B cell (primary cell): ENCODE measurements at regions not wholly inside any gene's neighbourhood (a gene's known extent, or its start where the extent isn't known, plus 50 kb on each side); places are given as distances from the start of the nearest gene placed in this dataset.

Experiments
- ATAC-seq: fragments of 200-7000 bp; cut with Tn5 transposase; one replicate; pipeline ENCODE4 v1.10.0; 2021; ENCODE audit warnings: low read depth, mild to moderate bottlenecking, moderate number of reproducible peaks, moderate library complexity
- CTCF ChIA-PET: fragments of 350-600 bp; sonication (Branson Sonifier 250); formaldehyde crosslinking; loops from one replicate; lab custom pipeline; 2021; ENCODE audit warnings: antibody characterized with exemption, inconsistent platforms; lab: Charles Lee
- POLR2A ChIA-PET: fragments of 350-600 bp; sonication (Branson Sonifier 250); formaldehyde crosslinking; loops from one replicate; lab custom pipeline; 2021; ENCODE audit warnings: antibody characterized with exemption; lab: Charles Lee
- DNase-seq: peaks from one replicate; pipeline ENCODE4 v3.0.0; 2013
- H2AFZ ChIP-seq: 2 replicates; pipeline ENCODE4 v1.6.1; 2012; ENCODE audit warnings: mild to moderate bottlenecking, low read depth, low read length; ENCODE audit not compliant: insufficient read depth, poor library complexity, severe bottlenecking
- H3K27ac ChIP-seq, 2 donors: 1 replicate in 1 of 2; 2 replicates in 1 of 2; pipeline ENCODE4 v1.5.1; 2012 to 2013; ENCODE audit warnings: low read length in 2 of 2, mild to moderate bottlenecking in 2 of 2, moderate library complexity in 1 of 2
- H3K27me3 ChIP-seq, 4 experiments: fragments of 200-600 bp in 1 of 4; sonication (generic) in 1 of 4; replicated peaks in 1 of 4; 1 replicate in 2 of 4; 2 replicates in 2 of 4; pipeline versions ENCODE4 v1.6.1 to v1.7.0; 2013 to 2016; ENCODE audit warnings: low read length in 3 of 4, mild to moderate bottlenecking in 2 of 4, mixed read lengths in 1 of 4, moderate library complexity in 1 of 4; ENCODE audit not compliant: insufficient read depth in 4 of 4, control insufficient read depth in 3 of 4; ENCODE audit errors: control extremely low read depth in 1 of 4
- H3K36me3 ChIP-seq, 2 experiments: replicated peaks in 1 of 2; 1 replicate in 1 of 2; 2 replicates in 1 of 2; pipeline versions ENCODE4 v1.6.1 to v1.7.1; 2013; ENCODE audit warnings: low read length in 1 of 2; ENCODE audit not compliant: insufficient read depth in 2 of 2, control insufficient read depth in 1 of 2; ENCODE audit errors: control extremely low read depth in 1 of 2, extremely low read depth in 1 of 2
- H3K4me1 ChIP-seq, 2 donors: fragments of 200-600 bp in 1 of 2; sonication (generic) in 1 of 2; 1 replicate in 1 of 2; 2 replicates in 1 of 2; pipeline versions ENCODE4 v1.5.1 to v1.6.1; 2013 to 2017; ENCODE audit warnings: low read length in 2 of 2; ENCODE audit not compliant: control insufficient read depth in 2 of 2, insufficient read depth in 2 of 2
- H3K4me2 ChIP-seq: replicated peaks from 2 replicates; pipeline ENCODE3; 2012; ENCODE audit warnings: mild to moderate bottlenecking, low read depth, low read length; ENCODE audit not compliant: poor library complexity, severe bottlenecking
- H3K4me3 ChIP-seq, 5 experiments: fragments of 200-600 bp in 1 of 5; sonication (generic) in 1 of 5; 1 replicate in 3 of 5; 2 replicates in 2 of 5; pipeline versions ENCODE4 v1.5.1 to v1.7.0; 2011 to 2016; ENCODE audit warnings: low read length in 4 of 5, mild to moderate bottlenecking in 4 of 5, low read depth in 2 of 5, control low read depth in 1 of 5, moderate library complexity in 1 of 5; ENCODE audit not compliant: insufficient read depth in 1 of 5; ENCODE audit errors: control extremely low read depth in 1 of 5, extremely low read depth in 1 of 5
- H3K79me2 ChIP-seq: fragments of 200-600 bp; sonication (generic); one replicate; pipeline ENCODE4 v1.6.0; 2016; ENCODE audit warnings: low read length; ENCODE audit not compliant: control insufficient read depth, insufficient read depth
- H3K9ac ChIP-seq: fragments of 200-600 bp; sonication (generic); 2 replicates; pipeline ENCODE4 v1.6.1; 2017; ENCODE audit warnings: mild to moderate bottlenecking, low read length, moderate library complexity
- H3K9me3 ChIP-seq, 3 donors: one replicate each; pipeline versions ENCODE4 v1.6.1 to v1.7.1; 2013; ENCODE audit warnings: low read length in 2 of 3; ENCODE audit not compliant: control insufficient read depth in 2 of 3, insufficient read depth in 1 of 3; ENCODE audit errors: control extremely low read depth in 1 of 3
- H4K20me1 ChIP-seq: 2 replicates; pipeline ENCODE4 v1.6.0; 2012; ENCODE audit warnings: mild to moderate bottlenecking, low read length; ENCODE audit not compliant: insufficient read depth, control insufficient read depth, poor library complexity, severe bottlenecking
- H3K27ac Mint-ChIP-seq: one replicate; pipeline ENCODE4 v1.8.0; 2021; ENCODE audit warnings: mixed read lengths
- H3K27me3 Mint-ChIP-seq: one replicate; pipeline ENCODE4 v1.8.0; 2021; ENCODE audit warnings: mixed read lengths
- H3K4me1 Mint-ChIP-seq: one replicate; pipeline ENCODE4 v1.8.0; 2021; ENCODE audit warnings: mixed read lengths
- H3K4me3 Mint-ChIP-seq: one replicate; pipeline ENCODE4 v1.8.0; 2021; ENCODE audit warnings: mixed read lengths
- H3K9me3 Mint-ChIP-seq: one replicate; pipeline ENCODE4 v1.8.0; 2022; ENCODE audit warnings: mixed read lengths; ENCODE audit not compliant: insufficient read depth
- EZH2 ChIP-seq: IDR thresholded peaks from 2 replicates; pipeline ENCODE4 v1.6.1; 2012; ENCODE audit warnings: borderline replicate concordance, low read depth, mild to moderate bottlenecking, moderate library complexity, low read length; ENCODE audit not compliant: insufficient read depth, poor library complexity, severe bottlenecking
- WGBS: methylation state at CpG from one replicate; pipeline ENCODE4 v1.1.5; 2013; ENCODE audit warnings: missing lambda C conversion rate; ENCODE audit not compliant: insufficient coverage; 5-methylcytosine and 5-hydroxymethylcytosine counted together
- intact Hi-C: fragments of 100-400 bp; cut with micrococcal nuclease; formaldehyde crosslinking; loops from one replicate; pipeline ENCODE4 v1.10.0; 2022
- TF ChIP-seq, protein P1 (sequence below): fragments of 200-600 bp; IDR thresholded peaks from one replicate; pipeline ENCODE4 v1.8.0; 2022; ENCODE audit warnings: antibody characterized with exemption, mild to moderate bottlenecking

DNA sequence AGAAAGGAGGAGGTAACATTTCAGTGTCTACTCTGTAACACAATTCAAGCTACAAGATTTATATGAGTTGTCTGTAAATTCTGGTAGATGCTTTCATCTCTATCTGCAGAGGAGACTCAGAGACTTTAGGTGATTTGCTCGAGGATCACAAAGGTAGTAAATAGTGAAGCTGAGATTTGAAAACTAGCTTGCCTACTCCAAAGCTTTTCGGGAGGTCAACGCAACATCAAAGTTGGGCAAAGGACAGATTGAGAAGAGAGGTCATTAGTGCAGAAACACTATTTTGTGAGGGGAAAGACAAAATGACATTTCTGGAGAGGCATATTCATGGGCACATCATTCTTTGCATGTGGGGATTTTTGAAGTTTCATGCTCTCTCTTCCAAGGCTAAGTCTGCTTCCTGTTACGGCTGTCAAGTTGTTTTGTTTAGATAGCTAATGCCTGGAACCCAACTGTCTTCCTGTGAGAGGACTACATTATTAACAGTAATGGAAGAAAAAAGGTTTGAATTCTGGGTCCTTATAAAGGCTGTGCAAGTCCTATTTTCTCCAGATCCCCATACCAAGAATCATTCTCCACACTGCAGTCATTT is 413.5 kb upstream of the ZNF462 start:
- Mint-ChIP-seq H3K9me3 (peaks cover 4% of the 10 kb centered on the region), H3K27ac (no peak overlapping the region), H3K4me1 (no peaks in the 10 kb centered on the region), H3K27me3 (no peaks in the 10 kb centered on the region), H3K4me3 (no peak overlapping the region)
- intact Hi-C loops: no loop called here
- 79% methylated on average over 3 of the region's 4 CpGs for WGBS
- no peak for TF ChIP-seq EZH2
- TF ChIP-seq, protein P1, sequence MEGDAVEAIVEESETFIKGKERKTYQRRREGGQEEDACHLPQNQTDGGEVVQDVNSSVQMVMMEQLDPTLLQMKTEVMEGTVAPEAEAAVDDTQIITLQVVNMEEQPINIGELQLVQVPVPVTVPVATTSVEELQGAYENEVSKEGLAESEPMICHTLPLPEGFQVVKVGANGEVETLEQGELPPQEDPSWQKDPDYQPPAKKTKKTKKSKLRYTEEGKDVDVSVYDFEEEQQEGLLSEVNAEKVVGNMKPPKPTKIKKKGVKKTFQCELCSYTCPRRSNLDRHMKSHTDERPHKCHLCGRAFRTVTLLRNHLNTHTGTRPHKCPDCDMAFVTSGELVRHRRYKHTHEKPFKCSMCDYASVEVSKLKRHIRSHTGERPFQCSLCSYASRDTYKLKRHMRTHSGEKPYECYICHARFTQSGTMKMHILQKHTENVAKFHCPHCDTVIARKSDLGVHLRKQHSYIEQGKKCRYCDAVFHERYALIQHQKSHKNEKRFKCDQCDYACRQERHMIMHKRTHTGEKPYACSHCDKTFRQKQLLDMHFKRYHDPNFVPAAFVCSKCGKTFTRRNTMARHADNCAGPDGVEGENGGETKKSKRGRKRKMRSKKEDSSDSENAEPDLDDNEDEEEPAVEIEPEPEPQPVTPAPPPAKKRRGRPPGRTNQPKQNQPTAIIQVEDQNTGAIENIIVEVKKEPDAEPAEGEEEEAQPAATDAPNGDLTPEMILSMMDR: no peak
- ATAC-seq: no peak
- Histone ChIP-seq H3K9me3 (no peaks in the 10 kb centered on the region), H3K27ac (no peak overlapping the region), H3K4me3 (no peak overlapping the region), H2AFZ (no peak overlapping the region), H3K9ac (no peak overlapping the region), H3K79me2 (no peaks in the 10 kb centered on the region), H3K27me3 (no peaks in the 10 kb centered on the region), H3K4me2 (no peak overlapping the region), H3K4me1 (no peaks in the 10 kb centered on the region), H4K20me1 (no peaks in the 10 kb centered on the region), H3K36me3 (no peaks in the 10 kb centered on the region)
- POLR2A ChIA-PET: no interaction called here
- CTCF ChIA-PET: no interaction called here
- no peak for DNase-seq

DNA sequence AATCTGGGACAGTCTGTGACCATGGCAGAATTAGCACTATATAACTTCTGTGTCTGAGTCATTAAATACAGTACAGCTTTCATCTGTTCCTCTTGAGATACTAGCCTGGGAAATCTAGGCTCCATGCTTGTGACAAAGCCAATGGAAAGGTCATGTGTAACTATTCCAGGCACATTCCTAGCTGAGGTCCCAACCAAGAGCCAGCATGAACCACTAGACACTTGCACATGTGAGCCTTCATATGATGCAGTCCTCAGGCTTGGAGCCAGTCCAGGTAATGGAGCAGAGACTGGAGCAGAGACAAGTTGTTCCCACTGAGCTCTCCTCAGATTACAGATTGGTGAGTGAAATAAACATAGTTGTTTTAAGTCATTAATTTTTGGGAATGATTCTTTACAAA is 412.4 kb upstream of the ZNF462 start:
- no peak overlapping the region for H3K27ac ChIP-seq
- H3K27me3 ChIP-seq: no peaks in the 10 kb centered on the region
- no peak overlapping the region for H3K4me3 ChIP-seq
- ATAC-seq: no peak
- ChIA-PET POLR2A (no interaction called here), CTCF (no interaction called here)
- no peak overlapping the region for H3K4me3 Mint-ChIP-seq
- H2AFZ ChIP-seq: no peak overlapping the region
- peaks cover 4% of the 10 kb centered on the region for H3K9me3 Mint-ChIP-seq
- H4K20me1 ChIP-seq: no peaks in the 10 kb centered on the region
- no peak overlapping the region for H3K4me2 ChIP-seq
- H3K9me3 ChIP-seq: no peaks in the 10 kb centered on the region
- no peaks in the 10 kb centered on the region for H3K4me1 Mint-ChIP-seq
- intact Hi-C loops: no loop called here
- H3K27ac Mint-ChIP-seq: no peak overlapping the region
- H3K27me3 Mint-ChIP-seq: no peaks in the 10 kb centered on the region
- TF ChIP-seq EZH2: no peak
- TF ChIP-seq, protein P1: no peak
- no peaks in the 10 kb centered on the region for H3K4me1 ChIP-seq
- no peaks in the 10 kb centered on the region for H3K36me3 ChIP-seq
- DNase-seq: no peak
- H3K79me2 ChIP-seq: no peaks in the 10 kb centered on the region
- no peak overlapping the region for H3K9ac ChIP-seq
